Superior temporal gyrus (tissue), 1 donor: ENCODE measurements at regions not wholly inside any gene's neighbourhood (a gene's known extent, or its start where the extent isn't known, plus 50 kb on each side); places are given as distances from the start of the nearest gene placed in this dataset.
A peak's percentile ranks its signal among the peaks of the same experiment; 100 is the strongest.
"Not testable (repeated sequence)": the region's sequence is repeated elsewhere in the genome, so short reads cannot be mapped to it uniquely, and the experiment has no call there.

ENCODE experiments used
- DNase-seq: peaks from one replicate; pipeline ENCODE4 v3.0.0-alpha.2; 2016; ENCODE audit errors: extremely low spot score

GRCh38 chr7:148472406-148472805, 118.2 kb upstream of the C7orf33 start:
- no peak for DNase-seq

GRCh38 chr7:148473703-148474480, 116.7 kb upstream of the C7orf33 start:
- no peak for DNase-seq

DNA sequence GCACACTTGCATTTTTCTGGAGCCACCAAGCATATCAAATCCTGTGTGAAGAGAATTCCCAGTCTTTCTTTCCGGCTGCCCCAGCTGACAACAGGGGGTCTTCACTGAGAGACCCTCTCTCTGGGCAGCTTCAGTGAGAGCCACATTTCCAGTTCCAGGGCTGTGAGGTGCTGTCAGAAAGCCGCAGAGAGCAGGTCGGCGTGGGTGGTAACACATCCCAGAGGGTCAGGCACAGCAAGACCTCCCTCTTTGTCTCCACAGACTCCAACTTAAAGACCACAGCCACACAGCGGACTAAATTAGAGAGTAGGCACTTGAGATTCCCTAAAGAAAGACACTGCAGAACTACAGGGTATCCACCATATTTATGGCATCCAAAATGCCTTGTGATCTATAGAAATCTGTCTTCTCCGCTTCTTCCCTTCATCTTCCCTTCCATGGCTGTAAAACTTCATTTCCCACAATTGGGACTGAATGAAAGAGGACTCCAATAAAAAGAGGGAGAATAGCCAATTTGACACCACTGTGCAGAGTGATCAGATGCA, 116.0 kb upstream of the C7orf33 start:
- DNase-seq, result no peak

GRCh38 chr7:148478551-148478950, 112.0 kb upstream of the C7orf33 start:
- DNase-seq, result no peak

DNA sequence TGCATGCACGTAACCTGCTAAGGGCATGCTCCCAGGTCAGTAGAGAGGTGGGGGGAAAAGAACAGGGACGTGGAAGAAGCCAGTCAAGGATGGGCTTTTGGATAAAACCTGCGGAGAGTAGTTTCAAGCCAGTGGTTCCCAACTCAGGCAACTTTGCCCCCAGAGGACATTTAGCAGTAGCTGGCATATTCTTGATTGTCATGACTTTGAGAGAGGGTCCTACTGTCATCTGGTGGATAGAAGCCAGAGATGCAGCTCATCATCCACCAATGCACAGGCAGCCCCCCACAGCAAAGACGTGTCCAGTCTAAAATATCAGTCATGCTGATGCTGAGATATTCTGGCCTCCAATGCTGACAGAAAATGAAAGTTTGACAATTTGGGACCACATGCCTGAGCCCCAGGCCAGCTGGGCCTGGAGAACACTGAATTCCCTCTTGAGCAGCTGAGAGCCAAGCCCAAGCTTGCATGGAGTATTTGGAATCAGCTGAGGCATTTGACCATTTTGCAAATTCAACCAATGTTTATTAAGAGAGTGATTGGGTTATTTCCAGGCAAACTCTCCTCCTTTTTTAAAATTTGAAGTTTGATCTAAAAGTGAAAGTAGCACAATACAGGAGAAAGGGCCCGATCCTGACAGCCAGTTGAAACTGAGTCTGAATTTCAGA, 110.0 kb upstream of the C7orf33 start:
- no peak for DNase-seq

DNA sequence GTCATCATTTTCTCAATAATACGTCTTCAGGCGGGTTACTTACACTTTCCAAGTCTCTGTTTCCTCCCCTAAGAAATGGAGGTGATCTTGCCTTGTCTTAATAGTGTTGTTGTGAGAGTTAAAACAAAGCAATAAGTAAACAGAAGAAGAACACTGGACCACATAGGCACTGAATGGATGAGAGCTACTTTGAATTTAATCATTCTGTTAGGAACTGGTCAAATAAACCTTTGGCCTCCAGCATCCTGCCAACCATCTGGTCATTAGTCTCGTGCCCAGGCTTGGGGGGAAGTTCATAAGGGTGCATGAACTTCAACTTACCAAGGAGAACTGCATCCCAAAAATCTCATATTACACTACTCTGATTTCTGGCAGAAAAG, 109.4 kb upstream of the C7orf33 start:
- DNase-seq, result no peak

GRCh38 chr7:148481971-148482626, 108.5 kb upstream of the C7orf33 start:
- DNase-seq, result no peak

DNA sequence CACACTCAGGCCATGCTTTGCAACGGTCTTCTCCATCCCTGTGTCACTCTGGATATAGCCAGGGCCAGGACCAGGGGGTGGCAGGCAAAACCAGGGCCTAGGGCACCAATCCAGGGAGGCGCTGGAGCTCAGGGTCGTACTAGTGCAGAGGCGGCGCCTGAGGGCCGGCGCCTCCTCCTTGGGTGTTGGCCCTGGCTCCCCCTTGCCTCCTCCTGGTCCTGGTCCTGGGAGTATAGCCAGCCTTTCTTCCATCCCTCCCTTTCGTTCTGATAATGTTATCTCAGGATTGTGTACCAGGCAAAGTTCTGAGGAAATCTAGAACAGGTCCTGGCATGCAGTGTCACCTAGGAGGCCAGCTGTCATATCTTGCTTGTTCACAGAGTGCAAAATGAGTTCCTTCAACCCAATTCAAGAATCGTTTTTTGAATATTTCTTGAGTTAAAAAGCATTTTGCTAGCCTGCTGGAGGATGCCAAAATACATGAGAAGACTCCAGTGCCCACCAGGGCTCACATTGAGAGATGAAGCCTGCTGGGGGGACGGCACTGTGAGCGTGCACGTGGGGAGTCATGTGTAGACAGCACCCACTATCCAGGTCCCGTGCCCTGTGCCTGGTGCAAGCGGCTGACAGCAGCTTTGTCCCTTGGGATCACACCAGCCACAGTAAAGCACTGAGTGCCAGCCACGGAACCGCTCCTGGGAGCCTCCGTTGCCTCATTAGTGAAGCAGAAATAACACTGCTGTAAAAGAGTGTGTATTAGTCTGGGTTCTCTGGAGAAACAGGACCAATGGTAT, 106.9 kb upstream of the C7orf33 start:
- no peak for DNase-seq

GRCh38 chr7:148484486-148484885, 106.1 kb upstream of the C7orf33 start:
- DNase-seq, result no peak

- DNase-seq, result peak; percentile 77
These were observed 104.9 kb upstream of the C7orf33 start for GRCh38 chr7:148485618-148486017.

DNA sequence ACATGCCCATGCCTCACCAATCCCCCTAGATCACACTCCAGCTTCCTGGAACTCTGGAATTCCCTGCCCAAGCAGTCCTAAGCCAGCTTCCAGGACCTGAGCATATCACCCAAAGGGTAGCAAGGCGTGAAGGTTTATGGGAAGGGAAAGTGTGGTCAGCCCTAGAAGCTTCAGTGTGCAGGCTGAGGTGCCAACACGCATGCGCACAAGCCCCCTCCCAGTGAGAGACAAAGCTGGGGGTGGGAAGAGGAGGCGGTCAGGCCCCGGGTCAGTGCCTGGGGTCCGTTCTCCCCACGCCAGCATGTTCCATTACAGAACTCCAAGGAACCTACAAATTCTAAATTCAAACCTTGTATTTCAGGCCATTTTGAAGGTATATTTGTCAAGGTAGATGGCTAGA, 103.6 kb upstream of the C7orf33 start:
- DNase-seq, result no peak

GRCh38 chr7:148487912-148488311, 102.7 kb upstream of the C7orf33 start:
- DNase-seq, result no peak

- no peak for DNase-seq
These were observed 100.9 kb upstream of the C7orf33 start for GRCh38 chr7:148489678-148490077.

DNA sequence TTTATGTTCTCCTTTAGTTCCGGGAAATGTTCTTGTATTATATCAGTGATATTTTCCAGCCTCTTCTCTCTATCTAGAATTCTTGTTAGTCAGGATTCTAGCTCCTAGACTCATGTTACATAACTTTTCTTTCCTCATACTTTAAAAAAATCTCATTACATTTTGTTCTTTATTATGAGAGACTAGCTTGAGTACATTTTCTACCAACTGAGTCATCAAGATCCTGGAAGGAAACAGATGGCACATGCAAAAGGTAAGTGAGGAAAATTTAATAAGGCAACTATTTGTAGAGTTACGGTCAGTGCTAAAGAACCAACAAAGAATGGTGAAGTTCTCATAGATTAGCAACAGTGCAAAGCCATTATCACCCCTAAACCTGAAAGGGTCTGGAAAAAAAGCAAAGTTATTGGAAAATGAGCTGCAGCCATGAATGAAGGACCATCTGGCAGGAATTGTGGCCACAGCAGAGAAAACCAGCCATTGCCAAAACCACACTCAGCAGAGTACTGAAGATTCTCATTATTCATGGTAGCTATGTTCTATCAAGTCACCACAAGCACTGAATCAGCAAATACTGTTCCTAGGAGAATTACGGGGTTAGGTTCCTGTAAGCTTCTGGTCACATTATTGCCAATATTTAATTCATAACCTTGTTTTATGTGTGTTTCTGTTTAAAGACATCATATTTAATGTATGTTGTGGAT, 98.3 kb upstream of the C7orf33 start:
- no peak for DNase-seq

DNA sequence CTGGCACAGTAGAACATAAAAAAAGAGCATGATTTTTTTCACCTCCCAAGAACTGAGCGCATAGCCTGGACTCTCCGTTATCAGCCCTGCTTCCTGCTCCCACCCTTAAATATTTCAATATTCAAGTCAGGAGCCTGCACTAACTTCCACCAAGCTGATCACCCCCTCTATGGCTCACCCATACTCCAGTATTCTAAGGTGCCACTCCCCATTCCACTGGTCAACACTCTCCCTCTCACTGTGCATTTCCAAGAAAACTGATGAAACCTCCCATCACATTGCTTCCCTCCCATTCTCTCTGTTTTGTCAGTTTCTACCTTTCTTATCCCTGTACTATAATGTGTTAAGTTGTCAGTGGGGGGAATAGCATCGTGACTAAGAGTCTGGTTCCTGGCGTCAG, 95.0 kb upstream of the C7orf33 start:
- DNase-seq, result no peak

DNA sequence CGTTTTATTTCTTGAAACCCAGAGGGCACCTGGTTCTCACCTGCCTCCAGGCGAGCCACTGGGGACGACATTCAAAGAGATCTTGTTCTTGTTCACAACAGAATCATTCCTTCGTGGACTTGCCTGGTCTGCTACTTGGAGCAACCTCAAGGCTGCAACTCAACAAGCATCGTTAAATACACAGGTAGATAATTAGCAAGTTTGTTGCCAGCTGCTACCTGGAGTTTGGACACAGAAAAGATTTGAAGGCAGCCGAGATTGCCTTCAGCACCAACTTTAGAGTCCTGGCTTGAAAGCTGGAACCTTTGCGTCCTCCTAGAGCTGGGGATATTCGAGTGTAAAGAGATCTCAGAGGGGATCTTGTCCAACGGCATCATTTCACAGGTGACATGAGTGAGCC, 89.6 kb upstream of the C7orf33 start:
- DNase-seq, result no peak

- DNase-seq, result peak; percentile 76
These were observed 86.6 kb upstream of the C7orf33 start for GRCh38 chr7:148503900-148504487.

DNA sequence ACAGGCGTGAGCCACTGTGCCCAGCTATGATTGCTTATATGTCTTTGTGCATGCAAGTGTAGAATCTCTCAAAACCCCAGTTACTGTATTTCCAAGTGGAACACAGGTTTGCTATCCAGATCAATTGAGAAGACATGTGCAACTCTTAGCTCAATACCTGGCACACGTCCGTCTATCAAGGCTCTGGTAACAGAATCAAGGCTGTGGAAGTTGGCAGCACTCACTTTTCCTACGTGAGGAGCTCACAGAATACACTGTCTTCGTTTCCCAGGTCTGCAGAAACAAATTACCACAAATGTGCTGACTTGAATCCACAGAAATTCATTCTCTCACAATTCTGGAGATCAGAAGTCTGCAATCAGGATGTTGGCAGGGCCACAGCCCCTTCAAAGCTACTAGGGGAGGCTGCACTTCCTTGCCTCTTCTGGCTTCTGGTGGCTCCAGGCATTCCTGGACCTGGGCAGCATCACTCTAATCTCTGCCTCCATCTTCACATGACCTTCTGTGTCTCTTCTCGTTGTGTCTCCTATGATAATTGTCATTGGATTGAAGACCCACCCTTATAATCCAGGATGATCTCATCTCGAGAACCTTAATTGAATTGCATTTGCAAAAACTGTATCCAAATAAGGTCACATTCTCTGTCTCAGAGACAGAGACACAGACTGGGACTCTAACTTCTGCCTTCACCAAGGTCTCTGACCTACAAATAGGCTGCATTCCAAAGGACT, 84.8 kb upstream of the C7orf33 start:
- DNase-seq, result no peak

GRCh38 chr7:148507064-148507573, 83.4 kb upstream of the C7orf33 start:
- not testable (repeated sequence) for DNase-seq

GRCh38 chr7:148507787-148508186, 82.8 kb upstream of the C7orf33 start:
- no peak for DNase-seq
